ENCODE measurements at regions not wholly inside any gene's neighbourhood (a gene's known extent, or its start where the extent isn't known, plus 50 kb on each side); places are given as distances from the start of the nearest gene placed in this dataset.
"Not testable (repeated sequence)": the region's sequence is repeated elsewhere in the genome, so short reads cannot be mapped to it uniquely, and the experiment has no call there.

DNA sequence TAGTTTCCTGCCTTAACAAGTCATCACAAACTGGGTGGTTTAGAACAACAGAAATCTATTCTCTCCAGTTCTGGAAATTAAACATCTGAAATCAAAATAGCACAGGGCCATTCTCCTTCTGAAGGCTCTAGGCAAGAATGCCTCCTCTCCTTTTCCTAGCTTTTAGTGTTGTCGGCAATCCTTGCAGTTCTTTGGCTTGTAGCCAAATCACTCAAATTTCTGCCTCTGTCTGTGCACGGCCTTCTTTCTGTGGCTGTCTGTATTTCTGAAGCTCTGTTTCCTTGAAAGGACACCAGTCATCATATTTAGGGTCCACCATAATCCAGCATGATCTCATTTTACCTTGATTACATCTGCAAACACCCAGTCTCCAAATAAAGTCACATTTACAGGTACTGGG lies 795.5 kb downstream of the METTL15 start:
- no peak for DNase-seq (ENCODE audit: extremely low spot score)
- ChIA-PET POLR2A (no interaction called here), CTCF (no interaction called here)
- TF ChIP-seq SP1 (IDR thresholded peaks at IDR 0.05) (no peak), FOXA1 (IDR thresholded peaks at IDR 0.05) (no peak), CTBP1 (IDR thresholded peaks at IDR 0.05; ENCODE audit: borderline replicate concordance) (no peak), ELF4 (IDR thresholded peaks at IDR 0.05) (no peak), SUZ12 (IDR thresholded peaks at IDR 0.05) (no peak), HDGF (IDR thresholded peaks at IDR 0.05; ENCODE audit: borderline replicate concordance) (no peak), TARDBP (IDR thresholded peaks at IDR 0.05) (no peak), ZNF384 (IDR thresholded peaks at IDR 0.05) (no peak)
- TF ChIP-seq, protein P1, sequence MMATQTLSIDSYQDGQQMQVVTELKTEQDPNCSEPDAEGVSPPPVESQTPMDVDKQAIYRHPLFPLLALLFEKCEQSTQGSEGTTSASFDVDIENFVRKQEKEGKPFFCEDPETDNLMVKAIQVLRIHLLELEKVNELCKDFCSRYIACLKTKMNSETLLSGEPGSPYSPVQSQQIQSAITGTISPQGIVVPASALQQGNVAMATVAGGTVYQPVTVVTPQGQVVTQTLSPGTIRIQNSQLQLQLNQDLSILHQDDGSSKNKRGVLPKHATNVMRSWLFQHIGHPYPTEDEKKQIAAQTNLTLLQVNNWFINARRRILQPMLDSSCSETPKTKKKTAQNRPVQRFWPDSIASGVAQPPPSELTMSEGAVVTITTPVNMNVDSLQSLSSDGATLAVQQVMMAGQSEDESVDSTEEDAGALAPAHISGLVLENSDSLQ (IDR thresholded peaks at IDR 0.05): no peak

DNA sequence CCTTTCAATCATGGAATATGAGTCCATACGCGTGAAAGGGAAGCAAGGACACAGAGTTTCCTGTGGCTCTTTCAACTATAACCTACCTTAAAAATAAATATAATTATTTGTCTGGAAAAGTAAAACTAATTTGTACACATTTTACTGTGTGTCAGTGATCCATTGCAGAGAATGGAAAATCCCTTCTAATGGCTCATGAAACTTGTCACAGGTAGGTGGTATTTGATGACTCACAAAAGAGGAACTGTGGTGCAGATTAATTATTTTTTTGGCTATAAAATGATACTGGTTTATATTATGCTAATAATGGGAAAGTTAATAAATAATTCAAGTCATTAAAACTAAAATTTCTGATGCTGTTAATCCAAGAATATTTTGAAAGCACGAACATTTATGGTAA lies 792.2 kb downstream of the METTL15 start:
- DNase-seq (ENCODE audit: extremely low spot score): no peak
- POLR2A ChIA-PET: no interaction called here
- no peak for TF ChIP-seq FOXK2 (IDR thresholded peaks at IDR 0.05)
- TF ChIP-seq CTBP1 (IDR thresholded peaks at IDR 0.05; ENCODE audit: borderline replicate concordance): no peak
- TF ChIP-seq BHLHE40 (IDR thresholded peaks at IDR 0.05; ENCODE audit: borderline replicate concordance): no peak
- TF ChIP-seq ARNT (IDR thresholded peaks at IDR 0.05): no peak
- TF ChIP-seq, protein P1 (IDR thresholded peaks at IDR 0.05): no peak
- no peak for TF ChIP-seq SUZ12 (IDR thresholded peaks at IDR 0.05)
- TF ChIP-seq ZNF384 (IDR thresholded peaks at IDR 0.05): no peak
- no peak for TF ChIP-seq NFRKB (IDR thresholded peaks at IDR 0.05)
- TF ChIP-seq HDGF (IDR thresholded peaks at IDR 0.05; ENCODE audit: borderline replicate concordance): no peak
- no peak for TF ChIP-seq TARDBP (IDR thresholded peaks at IDR 0.05)
- no peak for TF ChIP-seq FOXA1 (IDR thresholded peaks at IDR 0.05)
- no peak for TF ChIP-seq LEF1 (IDR thresholded peaks at IDR 0.05; ENCODE audit: borderline replicate concordance)
- no peak for TF ChIP-seq FOXM1 (IDR thresholded peaks at IDR 0.05; ENCODE audit: borderline replicate concordance)
- no peak for TF ChIP-seq SP1 (IDR thresholded peaks at IDR 0.05)
- no peak for TF ChIP-seq ELF4 (IDR thresholded peaks at IDR 0.05)
- TF ChIP-seq L3MBTL2 (conservative IDR thresholded peaks at IDR 0.05): no peak
- CTCF ChIA-PET: no interaction called here

DNA sequence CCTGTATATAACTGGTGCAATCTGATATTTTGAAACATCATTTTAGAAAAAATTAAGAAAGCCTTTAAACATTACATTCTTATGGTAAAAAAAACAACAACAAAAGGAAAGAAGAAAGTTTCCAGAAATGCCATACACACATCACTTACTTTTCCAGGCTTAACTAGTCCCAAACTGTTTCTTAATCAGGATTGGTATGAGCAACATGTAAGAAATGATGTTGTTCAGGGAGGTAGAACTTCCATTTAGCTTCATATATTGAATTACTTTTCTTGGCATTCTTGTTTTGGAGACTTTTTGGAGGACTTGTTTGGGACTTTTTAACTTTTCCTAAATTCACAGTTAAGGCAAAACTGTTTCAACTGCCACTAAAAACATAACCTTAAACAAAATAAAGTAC lies 791.5 kb downstream of the METTL15 start:
- CTCF ChIA-PET: no interaction called here
- TF ChIP-seq NFRKB (IDR thresholded peaks at IDR 0.05) (no peak), L3MBTL2 (conservative IDR thresholded peaks at IDR 0.05) (no peak), FOXA1 (IDR thresholded peaks at IDR 0.05) (no peak), FOXK2 (IDR thresholded peaks at IDR 0.05) (no peak), FOXM1 (IDR thresholded peaks at IDR 0.05; ENCODE audit: borderline replicate concordance) (no peak), SUZ12 (IDR thresholded peaks at IDR 0.05) (no peak), BHLHE40 (IDR thresholded peaks at IDR 0.05; ENCODE audit: borderline replicate concordance) (no peak), SP1 (IDR thresholded peaks at IDR 0.05) (no peak), LEF1 (IDR thresholded peaks at IDR 0.05; ENCODE audit: borderline replicate concordance) (no peak), TARDBP (IDR thresholded peaks at IDR 0.05) (no peak), ELF4 (IDR thresholded peaks at IDR 0.05) (no peak)
- TF ChIP-seq, protein P1 (IDR thresholded peaks at IDR 0.05): no peak
- POLR2A ChIA-PET: no interaction called here
- DNase-seq (ENCODE audit: extremely low spot score): no peak

DNA sequence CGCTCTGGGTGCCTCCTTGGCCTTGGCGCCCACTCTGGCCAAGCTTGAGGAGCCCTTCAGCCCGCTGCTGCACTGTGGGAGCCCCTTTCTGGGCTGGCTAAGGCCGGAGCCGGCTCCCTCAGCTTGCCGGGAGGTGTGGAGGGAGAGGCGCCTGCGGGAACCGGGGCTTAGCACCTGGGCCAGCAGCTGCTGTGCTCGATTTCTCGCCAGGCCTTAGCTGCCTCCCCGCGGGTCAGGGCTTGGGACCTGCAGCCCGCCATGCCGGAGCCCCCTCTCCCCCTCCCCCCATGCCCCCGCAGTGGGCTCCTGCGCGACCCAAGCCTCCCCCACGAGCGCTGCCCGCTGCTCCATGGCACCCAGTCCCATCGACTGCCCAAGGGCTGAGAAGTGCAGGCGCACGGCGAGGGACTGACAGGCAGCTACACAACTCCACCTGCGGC lies 782.4 kb downstream of the METTL15 start:
- CTCF ChIA-PET; DNase-seq (ENCODE audit: extremely low spot score); POLR2A ChIA-PET: not testable (repeated sequence)

DNA sequence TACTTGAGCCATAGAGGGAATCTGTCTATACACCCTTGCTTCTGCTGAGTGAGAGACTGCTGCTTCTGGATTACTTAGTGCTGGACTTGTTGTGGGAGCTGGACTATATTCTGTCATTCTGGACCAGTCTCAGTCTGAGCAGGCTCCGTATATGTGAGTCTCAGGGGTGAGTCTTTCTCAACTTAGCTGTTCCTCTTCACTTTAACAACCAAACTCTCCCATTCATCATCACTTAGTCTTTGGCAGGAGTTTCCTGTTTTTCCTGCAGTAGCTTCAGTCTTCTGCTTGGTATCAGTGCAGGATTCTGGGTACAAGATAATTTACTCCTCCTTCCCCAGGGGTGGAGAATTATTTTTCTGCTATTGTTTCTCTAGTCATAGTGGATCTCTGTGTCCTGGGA lies 779.5 kb downstream of the METTL15 start:
- ChIA-PET POLR2A (no interaction called here), CTCF (no interaction called here)
- TF ChIP-seq, protein P1 (IDR thresholded peaks at IDR 0.05): no peak
- TF ChIP-seq FOXM1 (IDR thresholded peaks at IDR 0.05; ENCODE audit: borderline replicate concordance): no peak
- no peak for TF ChIP-seq NFRKB (IDR thresholded peaks at IDR 0.05)
- no peak for TF ChIP-seq L3MBTL2 (conservative IDR thresholded peaks at IDR 0.05)
- no peak for TF ChIP-seq LEF1 (IDR thresholded peaks at IDR 0.05; ENCODE audit: borderline replicate concordance)
- no peak for TF ChIP-seq HDGF (IDR thresholded peaks at IDR 0.05; ENCODE audit: borderline replicate concordance)
- no peak for DNase-seq (ENCODE audit: extremely low spot score)

DNA sequence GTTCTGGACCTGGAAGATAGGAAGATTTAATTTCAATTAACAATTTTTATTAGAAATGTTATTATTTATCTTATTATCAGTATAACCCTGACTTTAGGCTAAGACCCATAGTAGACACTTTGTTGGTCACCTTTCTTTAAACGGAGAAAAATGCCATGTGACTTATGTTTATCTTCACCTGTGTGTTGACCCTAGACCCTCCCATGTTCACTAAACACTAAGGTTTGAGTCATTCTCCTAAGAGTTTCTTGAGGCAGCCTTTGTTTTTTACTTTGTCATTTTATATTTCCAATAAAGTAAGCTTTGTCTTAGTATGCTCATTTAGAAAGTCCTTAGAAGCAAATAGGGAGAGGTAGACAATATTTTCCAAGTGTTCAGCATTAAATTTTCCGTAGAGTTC lies 771.7 kb downstream of the METTL15 start:
- ChIA-PET CTCF (no interaction called here), POLR2A (no interaction called here)
- DNase-seq (ENCODE audit: extremely low spot score): no peak
- TF ChIP-seq ARNT (IDR thresholded peaks at IDR 0.05) (no peak), BHLHE40 (IDR thresholded peaks at IDR 0.05; ENCODE audit: borderline replicate concordance) (no peak), FOXA1 (IDR thresholded peaks at IDR 0.05) (no peak), SP1 (IDR thresholded peaks at IDR 0.05) (no peak), HDGF (IDR thresholded peaks at IDR 0.05; ENCODE audit: borderline replicate concordance) (no peak), ZNF384 (IDR thresholded peaks at IDR 0.05) (no peak), LEF1 (IDR thresholded peaks at IDR 0.05; ENCODE audit: borderline replicate concordance) (no peak)

DNA sequence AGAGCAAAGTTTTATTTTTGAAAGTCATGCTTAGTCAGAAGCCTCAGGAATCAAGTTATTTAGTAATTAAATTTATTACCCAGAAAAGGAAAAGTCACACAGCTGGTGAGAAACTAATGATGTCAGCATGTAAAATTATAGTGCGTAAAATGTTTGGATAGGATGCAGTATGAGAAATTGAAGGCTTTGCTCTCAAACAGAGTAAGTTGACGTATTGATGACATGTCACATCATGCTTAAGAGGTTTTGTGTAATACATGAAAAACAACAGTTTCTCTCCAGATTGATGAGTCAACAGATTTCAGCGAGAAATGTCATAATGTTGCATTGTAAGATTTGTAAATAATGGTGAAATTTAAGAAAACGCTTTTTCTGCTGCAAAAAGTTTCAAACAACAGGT lies 769.8 kb downstream of the METTL15 start:
- TF ChIP-seq NFRKB (IDR thresholded peaks at IDR 0.05): no peak
- TF ChIP-seq LEF1 (IDR thresholded peaks at IDR 0.05; ENCODE audit: borderline replicate concordance): no peak
- TF ChIP-seq CTBP1 (IDR thresholded peaks at IDR 0.05; ENCODE audit: borderline replicate concordance): no peak
- TF ChIP-seq ZNF384 (IDR thresholded peaks at IDR 0.05): no peak
- TF ChIP-seq SUZ12 (IDR thresholded peaks at IDR 0.05): no peak
- no peak for TF ChIP-seq TARDBP (IDR thresholded peaks at IDR 0.05)
- no peak for TF ChIP-seq FOXA1 (IDR thresholded peaks at IDR 0.05)
- TF ChIP-seq FOXM1 (IDR thresholded peaks at IDR 0.05; ENCODE audit: borderline replicate concordance): no peak
- no peak for TF ChIP-seq SP1 (IDR thresholded peaks at IDR 0.05)
- TF ChIP-seq BHLHE40 (IDR thresholded peaks at IDR 0.05; ENCODE audit: borderline replicate concordance): no peak
- TF ChIP-seq, protein P1 (IDR thresholded peaks at IDR 0.05): no peak
- no peak for TF ChIP-seq L3MBTL2 (conservative IDR thresholded peaks at IDR 0.05)
- no peak for TF ChIP-seq ELF4 (IDR thresholded peaks at IDR 0.05)
- no peak for TF ChIP-seq FOXK2 (IDR thresholded peaks at IDR 0.05)
- no peak for TF ChIP-seq ARNT (IDR thresholded peaks at IDR 0.05)
- TF ChIP-seq HDGF (IDR thresholded peaks at IDR 0.05; ENCODE audit: borderline replicate concordance): no peak
- DNase-seq (ENCODE audit: extremely low spot score): no peak
- ChIA-PET POLR2A (no interaction called here), CTCF (no interaction called here)
